ENCODE measurements at regions not wholly inside any gene's neighbourhood (a gene's known extent, or its start where the extent isn't known, plus 50 kb on each side); places are given as distances from the start of the nearest gene placed in this dataset.

- no peak for DNase-seq (ENCODE audit: low spot score)
- intact Hi-C loops (cut with DNase I): loop anchor here (10.0 kb wide), 1 partner anchor 253 kb away; no protein-coding TSS in a partner anchor
- H3K4me1 ChIP-seq (replicated peaks): no peaks in the 10 kb centered on the region
- H3K27me3 ChIP-seq (replicated peaks; ENCODE audit: insufficient read depth): no peaks in the 10 kb centered on the region
- H3K27ac ChIP-seq: no peak overlapping the region
- no peak overlapping the region for H3K4me3 ChIP-seq
- TF ChIP-seq, protein P1, sequence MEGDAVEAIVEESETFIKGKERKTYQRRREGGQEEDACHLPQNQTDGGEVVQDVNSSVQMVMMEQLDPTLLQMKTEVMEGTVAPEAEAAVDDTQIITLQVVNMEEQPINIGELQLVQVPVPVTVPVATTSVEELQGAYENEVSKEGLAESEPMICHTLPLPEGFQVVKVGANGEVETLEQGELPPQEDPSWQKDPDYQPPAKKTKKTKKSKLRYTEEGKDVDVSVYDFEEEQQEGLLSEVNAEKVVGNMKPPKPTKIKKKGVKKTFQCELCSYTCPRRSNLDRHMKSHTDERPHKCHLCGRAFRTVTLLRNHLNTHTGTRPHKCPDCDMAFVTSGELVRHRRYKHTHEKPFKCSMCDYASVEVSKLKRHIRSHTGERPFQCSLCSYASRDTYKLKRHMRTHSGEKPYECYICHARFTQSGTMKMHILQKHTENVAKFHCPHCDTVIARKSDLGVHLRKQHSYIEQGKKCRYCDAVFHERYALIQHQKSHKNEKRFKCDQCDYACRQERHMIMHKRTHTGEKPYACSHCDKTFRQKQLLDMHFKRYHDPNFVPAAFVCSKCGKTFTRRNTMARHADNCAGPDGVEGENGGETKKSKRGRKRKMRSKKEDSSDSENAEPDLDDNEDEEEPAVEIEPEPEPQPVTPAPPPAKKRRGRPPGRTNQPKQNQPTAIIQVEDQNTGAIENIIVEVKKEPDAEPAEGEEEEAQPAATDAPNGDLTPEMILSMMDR (IDR thresholded peaks at IDR 0.05): peak in 1 of 4 experiments; percentile 22
- TF ChIP-seq POLR2AphosphoS5 (IDR thresholded peaks at IDR 0.05) (no peak), POLR2A (IDR thresholded peaks at IDR 0.05) (no peak)
- H3K36me3 ChIP-seq: no peaks in the 10 kb centered on the region
- WGBS: 93% methylated on average over 5 of the region's 5 CpGs
- H3K9me3 ChIP-seq: no peaks in the 10 kb centered on the region
These were observed 261.5 kb upstream of the SOX4 start for GRCh38 chr6:21332077-21332476.

- Histone ChIP-seq H3K27me3 (replicated peaks; ENCODE audit: insufficient read depth) (no peaks in the 10 kb centered on the region), H3K27ac (no peak overlapping the region), H3K36me3 (no peaks in the 10 kb centered on the region), H3K4me1 (replicated peaks) (no peaks in the 10 kb centered on the region), H3K9me3 (no peaks in the 10 kb centered on the region), H3K4me3 (no peak overlapping the region)
- TF ChIP-seq POLR2A (IDR thresholded peaks at IDR 0.05) (no peak), POLR2AphosphoS5 (IDR thresholded peaks at IDR 0.05) (no peak)
- TF ChIP-seq, protein P1 (IDR thresholded peaks at IDR 0.05): no peak
- no peak for DNase-seq (ENCODE audit: low spot score)
- intact Hi-C loops (cut with DNase I): loop anchor here (10.0 kb wide), 1 partner anchor 252 kb away; no protein-coding TSS in a partner anchor
- 87% methylated on average over 8 of the region's 8 CpGs for WGBS
These were observed 260.9 kb upstream of the SOX4 start for GRCh38 chr6:21332660-21333059.

GRCh38 chr6:21333715-21334114 is 259.8 kb upstream of the SOX4 start:
- no peaks in the 10 kb centered on the region for H3K4me1 ChIP-seq (replicated peaks)
- 91% methylated on average over 2 of the region's 2 CpGs for WGBS
- no peaks in the 10 kb centered on the region for H3K36me3 ChIP-seq
- H3K27me3 ChIP-seq (replicated peaks; ENCODE audit: insufficient read depth): no peaks in the 10 kb centered on the region
- intact Hi-C loops (cut with DNase I): loop anchor here (10.0 kb wide), 1 partner anchor 251 kb away; no protein-coding TSS in a partner anchor
- DNase-seq (ENCODE audit: low spot score): no peak
- TF ChIP-seq POLR2AphosphoS5 (IDR thresholded peaks at IDR 0.05): no peak
- H3K4me3 ChIP-seq: no peak overlapping the region
- H3K27ac ChIP-seq: no peak overlapping the region
- no peaks in the 10 kb centered on the region for H3K9me3 ChIP-seq

DNA sequence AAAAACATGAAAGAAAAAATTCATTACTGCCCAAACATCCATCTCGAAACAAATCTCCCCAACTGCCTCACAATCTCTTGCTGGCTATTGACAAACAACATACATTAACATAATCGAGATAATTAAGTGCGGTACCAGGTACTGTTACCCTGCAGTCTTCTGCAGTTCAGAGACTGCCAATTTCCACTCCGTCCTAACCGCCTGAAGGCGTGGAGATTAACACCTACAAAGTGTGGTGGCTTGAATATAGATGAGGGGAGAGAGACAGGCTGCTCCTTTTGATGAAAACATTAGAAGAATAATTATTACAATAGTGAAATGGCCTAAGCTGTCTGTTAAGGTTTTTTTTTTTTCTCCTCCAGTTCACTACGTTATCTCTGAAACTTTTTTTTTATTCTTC is 258.9 kb upstream of the SOX4 start:
- 92% methylated on average over 7 of the region's 7 CpGs for WGBS
- no peak for DNase-seq (ENCODE audit: low spot score)
- TF ChIP-seq POLR2AphosphoS5 (IDR thresholded peaks at IDR 0.05) (no peak), POLR2A (IDR thresholded peaks at IDR 0.05) (no peak)
- TF ChIP-seq, protein P1 (IDR thresholded peaks at IDR 0.05): no peak
- Histone ChIP-seq H3K4me3 (no peak overlapping the region), H3K9me3 (no peaks in the 10 kb centered on the region), H3K36me3 (no peaks in the 10 kb centered on the region), H3K27me3 (replicated peaks; ENCODE audit: insufficient read depth) (no peaks in the 10 kb centered on the region), H3K27ac (no peak overlapping the region), H3K4me1 (replicated peaks) (no peaks in the 10 kb centered on the region)
- intact Hi-C loops (cut with DNase I): loop anchor here (10.0 kb wide), 1 partner anchor 250 kb away; no protein-coding TSS in a partner anchor

GRCh38 chr6:21335591-21335990 is 258.0 kb upstream of the SOX4 start:
- Histone ChIP-seq H3K27ac (no peak overlapping the region), H3K36me3 (no peaks in the 10 kb centered on the region), H3K27me3 (replicated peaks; ENCODE audit: insufficient read depth) (no peaks in the 10 kb centered on the region), H3K4me3 (no peak overlapping the region), H3K9me3 (no peaks in the 10 kb centered on the region), H3K4me1 (replicated peaks) (no peaks in the 10 kb centered on the region)
- no peak for TF ChIP-seq POLR2AphosphoS5 (IDR thresholded peaks at IDR 0.05)
- TF ChIP-seq, protein P1 (IDR thresholded peaks at IDR 0.05): no peak
- DNase-seq (ENCODE audit: low spot score): no peak
- intact Hi-C loops (cut with DNase I): loop anchor here (10.0 kb wide), 1 partner anchor 249 kb away; no protein-coding TSS in a partner anchor
